Activated T-cell treated with anti-CD3 and anti-CD28 coated beads, Interleukin-2, amount 50 U/mL, for 4 hours (primary cell): ENCODE measurements at regions not wholly inside any gene's neighbourhood (a gene's known extent, or its start where the extent isn't known, plus 50 kb on each side); places are given as distances from the start of the nearest gene placed in this dataset.
"Not testable (repeated sequence)": the region's sequence is repeated elsewhere in the genome, so short reads cannot be mapped to it uniquely, and the experiment has no call there.

Experiments used
- ATAC-seq, 2 donors: fragments of 200-7000 bp; cut with Tn5 transposase; one replicate each; pipeline ENCODE4 v1.10.0; 2021
- DNase-seq: peaks from one replicate; pipeline ENCODE4 v3.0.0-alpha.2; 2020
- H3K27me3 Mint-ChIP-seq: one replicate; pipeline ENCODE4 v1.8.0; 2021; ENCODE audit warnings: low read depth, mixed read lengths
- H3K36me3 Mint-ChIP-seq: one replicate; pipeline ENCODE4 v1.8.0; 2022; ENCODE audit warnings: mixed read lengths; ENCODE audit not compliant: insufficient read depth
- H3K4me1 Mint-ChIP-seq: one replicate; pipeline ENCODE4 v1.8.0; 2021; ENCODE audit warnings: low read depth, mixed read lengths
- H3K4me3 Mint-ChIP-seq: one replicate; pipeline ENCODE4 v1.8.0; 2021; ENCODE audit warnings: mild to moderate bottlenecking, moderate library complexity, mixed read lengths
- H3K9me3 Mint-ChIP-seq: one replicate; pipeline ENCODE4 v1.8.0; 2021; ENCODE audit warnings: mixed read lengths

DNA sequence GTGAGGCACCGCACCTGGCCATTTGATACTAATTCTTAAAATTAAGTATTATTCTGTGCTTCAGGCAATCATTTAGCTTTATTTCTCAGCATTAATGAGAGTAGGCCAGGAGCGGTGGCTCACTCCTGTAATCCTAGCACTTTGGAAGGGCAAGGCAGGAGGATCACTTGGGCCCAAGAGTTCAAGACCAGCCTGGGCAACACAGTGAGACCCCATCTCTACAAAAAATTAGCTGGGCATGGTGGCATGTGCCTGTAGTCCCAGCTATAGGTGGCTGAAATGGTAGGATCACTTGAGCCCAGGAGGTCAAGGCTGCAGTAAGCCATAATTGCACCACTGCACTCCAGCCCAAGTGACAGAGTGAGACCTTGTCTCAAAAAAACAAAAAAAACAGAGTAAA is 195.3 kb upstream of the SEMA6A start:
- not testable (repeated sequence) for ATAC-seq, H3K4me1 Mint-ChIP-seq, DNase-seq, H3K36me3 Mint-ChIP-seq, H3K4me3 Mint-ChIP-seq, H3K27me3 Mint-ChIP-seq, H3K9me3 Mint-ChIP-seq

GRCh38 chr5:116769470-116769869 is 194.8 kb upstream of the SEMA6A start:
- Mint-ChIP-seq H3K9me3 (no peaks in the 10 kb centered on the region), H3K4me3 (no peak overlapping the region), H3K27me3 (no peaks in the 10 kb centered on the region), H3K4me1 (no peaks in the 10 kb centered on the region), H3K36me3 (no peaks in the 10 kb centered on the region)
- ATAC-seq (no peak), DNase-seq (no peak)

DNA sequence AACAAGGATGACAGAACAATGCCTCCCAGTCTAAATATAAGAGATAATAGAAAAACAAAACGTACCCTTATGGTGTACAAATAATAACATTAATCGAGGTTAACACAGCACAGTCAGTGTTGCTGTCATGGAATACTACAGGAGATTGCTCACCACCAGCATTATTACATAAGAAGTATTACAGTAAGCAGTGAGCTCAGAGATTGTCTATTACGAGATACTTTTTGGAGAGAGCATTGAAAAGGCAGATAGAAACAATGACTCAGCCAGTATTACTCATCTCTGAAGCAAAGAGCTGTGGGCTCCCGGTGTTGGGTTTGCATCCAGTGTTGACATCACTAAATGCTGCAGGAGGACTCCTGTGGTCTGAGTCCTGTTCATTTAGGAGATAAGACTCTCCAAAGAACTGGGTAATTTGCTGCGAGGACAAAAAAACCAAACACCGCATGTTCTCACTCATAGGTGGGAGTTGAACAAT is 191.9 kb upstream of the SEMA6A start:
- no peaks in the 10 kb centered on the region for H3K27me3 Mint-ChIP-seq
- H3K4me3 Mint-ChIP-seq, result no peak overlapping the region
- ATAC-seq (no peak), DNase-seq (no peak)
- H3K36me3 Mint-ChIP-seq, result no peaks in the 10 kb centered on the region
- no peaks in the 10 kb centered on the region for H3K9me3 Mint-ChIP-seq
- H3K4me1 Mint-ChIP-seq, result no peaks in the 10 kb centered on the region

DNA sequence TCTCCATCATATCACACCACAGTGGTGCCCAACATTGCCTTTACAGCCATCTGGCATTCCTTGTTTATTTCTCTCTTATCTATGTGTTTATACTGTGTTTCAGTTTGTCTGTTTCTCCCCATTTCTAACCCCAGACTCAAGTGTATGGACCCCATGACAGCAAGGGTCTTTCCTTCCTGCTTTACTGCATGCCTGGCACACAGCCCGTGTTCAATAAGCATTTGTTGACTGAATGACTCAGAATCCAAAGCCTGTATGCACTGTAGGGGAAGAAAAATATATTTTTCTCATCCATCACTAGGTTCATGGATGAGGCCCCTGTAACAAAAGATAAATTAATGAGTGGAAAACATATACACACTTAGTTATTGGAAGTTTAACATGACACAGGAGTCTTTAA is 190.8 kb upstream of the SEMA6A start:
- no peaks in the 10 kb centered on the region for H3K36me3 Mint-ChIP-seq
- no peak for ATAC-seq

GRCh38 chr5:116764941-116765340 is 190.3 kb upstream of the SEMA6A start:
- Mint-ChIP-seq H3K9me3 (no peaks in the 10 kb centered on the region), H3K4me1 (no peaks in the 10 kb centered on the region), H3K27me3 (no peaks in the 10 kb centered on the region), H3K4me3 (no peak overlapping the region), H3K36me3 (no peaks in the 10 kb centered on the region)
- DNase-seq (no peak), ATAC-seq (no peak)

More for the DNA sequence above, 190.8 kb upstream of the SEMA6A start:
- Mint-ChIP-seq H3K4me3 (no peak overlapping the region), H3K4me1 (no peaks in the 10 kb centered on the region), H3K9me3 (no peaks in the 10 kb centered on the region), H3K27me3 (no peaks in the 10 kb centered on the region)
- DNase-seq, result no peak

DNA sequence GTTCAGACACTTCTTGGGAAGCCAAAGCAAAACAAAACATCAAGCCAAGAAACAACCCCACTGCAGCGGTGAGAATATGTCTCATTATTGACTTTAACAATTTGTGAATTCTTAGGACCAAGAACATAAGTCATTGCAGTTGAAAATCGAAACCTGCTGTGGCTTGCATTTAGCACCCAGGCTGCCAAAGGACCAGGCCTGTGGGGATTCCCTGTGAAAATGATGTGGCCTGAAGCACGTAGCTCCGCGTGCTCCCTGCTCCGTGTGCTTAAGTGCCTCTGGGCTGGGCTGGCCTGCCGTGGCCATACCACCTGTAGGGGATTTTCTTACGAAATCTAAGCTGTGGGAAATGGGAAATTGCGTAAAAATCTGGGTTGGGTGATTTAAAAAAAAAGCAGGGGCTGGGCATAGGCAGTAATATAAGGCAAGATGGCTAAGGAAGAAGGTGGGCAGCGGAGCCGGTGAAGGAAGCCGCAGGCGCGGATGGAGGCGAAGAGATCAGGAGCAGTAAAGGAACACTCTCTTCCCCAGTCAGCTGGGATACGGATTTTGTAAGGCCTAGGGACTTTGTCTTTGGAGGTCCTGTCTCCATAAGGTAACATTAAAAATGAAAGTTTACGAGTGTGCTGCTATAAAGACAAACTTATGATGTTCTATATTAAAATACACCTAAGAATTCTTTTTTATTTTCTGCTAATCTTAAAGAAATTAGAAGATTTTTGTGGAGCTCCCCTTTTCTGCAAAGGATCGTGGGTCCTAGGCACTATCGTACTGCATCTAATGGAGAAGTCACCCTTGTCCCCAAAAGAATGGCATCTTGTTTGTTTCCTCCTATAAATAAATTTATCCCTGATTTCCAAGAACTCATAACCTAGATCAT is 189.6 kb upstream of the SEMA6A start:
- ATAC-seq (no peak), DNase-seq (no peak)
- H3K4me1 Mint-ChIP-seq, result no peaks in the 10 kb centered on the region
- no peak overlapping the region for H3K4me3 Mint-ChIP-seq
- H3K9me3 Mint-ChIP-seq, result no peaks in the 10 kb centered on the region
- H3K27me3 Mint-ChIP-seq, result no peaks in the 10 kb centered on the region
- H3K36me3 Mint-ChIP-seq, result no peaks in the 10 kb centered on the region

GRCh38 chr5:116759860-116760640 is 185.4 kb upstream of the SEMA6A start:
- Mint-ChIP-seq H3K4me1 (no peaks in the 10 kb centered on the region), H3K36me3 (no peaks in the 10 kb centered on the region), H3K27me3 (no peaks in the 10 kb centered on the region), H3K4me3 (no peak overlapping the region), H3K9me3 (no peaks in the 10 kb centered on the region)
- no peak for DNase-seq
- no peak for ATAC-seq

DNA sequence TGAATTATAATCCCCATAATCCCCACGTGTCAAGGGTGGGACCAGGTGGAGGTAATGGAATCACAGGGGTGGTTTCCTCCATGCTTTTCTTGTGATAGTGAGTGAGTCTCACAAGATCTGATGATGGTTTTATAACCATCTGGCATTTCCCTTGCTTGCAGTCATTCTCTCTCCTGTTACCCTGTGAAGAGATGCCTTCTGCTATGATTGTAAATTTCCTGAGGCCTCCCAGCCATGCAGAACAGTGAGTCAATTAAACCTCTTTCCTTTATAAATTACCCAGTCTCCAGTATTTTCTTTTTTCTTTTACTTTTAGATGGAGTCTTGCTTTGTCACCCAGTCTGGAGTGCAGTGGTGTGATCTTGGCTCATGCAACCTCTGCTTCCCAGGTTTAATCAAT is 182.7 kb upstream of the SEMA6A start:
- DNase-seq, result no peak
- no peaks in the 10 kb centered on the region for H3K9me3 Mint-ChIP-seq
- no peaks in the 10 kb centered on the region for H3K27me3 Mint-ChIP-seq
- H3K36me3 Mint-ChIP-seq, result no peaks in the 10 kb centered on the region
- H3K4me1 Mint-ChIP-seq, result no peaks in the 10 kb centered on the region
- ATAC-seq, result no peak
- no peak overlapping the region for H3K4me3 Mint-ChIP-seq

DNA sequence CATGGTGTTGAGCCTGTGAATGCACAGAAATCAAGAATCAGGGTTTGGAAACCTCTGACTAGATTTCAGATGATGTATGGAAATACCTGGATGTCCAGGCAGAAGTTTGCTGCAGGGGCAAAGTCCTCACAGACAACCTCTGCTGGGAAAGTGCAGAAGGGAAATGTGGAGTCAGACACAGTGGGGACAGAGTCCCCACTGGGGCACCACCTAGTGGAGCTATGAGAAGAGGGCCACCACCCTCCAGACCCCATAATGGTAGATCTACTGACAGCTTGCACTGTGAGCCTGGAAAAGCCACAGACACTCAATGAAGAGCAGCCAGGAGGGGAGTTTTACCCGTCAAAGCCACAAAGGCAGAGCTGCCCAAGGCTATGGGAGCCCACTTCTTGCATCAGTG is 181.9 kb upstream of the SEMA6A start:
- Mint-ChIP-seq H3K27me3 (no peaks in the 10 kb centered on the region), H3K4me1 (no peaks in the 10 kb centered on the region), H3K4me3 (no peak overlapping the region), H3K36me3 (no peaks in the 10 kb centered on the region), H3K9me3 (no peaks in the 10 kb centered on the region)
- ATAC-seq (no peak), DNase-seq (no peak)

- H3K27me3 Mint-ChIP-seq, result no peaks in the 10 kb centered on the region
- ATAC-seq (no peak), DNase-seq (no peak)
- H3K9me3 Mint-ChIP-seq, result no peaks in the 10 kb centered on the region
- H3K4me3 Mint-ChIP-seq, result no peak overlapping the region
- no peaks in the 10 kb centered on the region for H3K4me1 Mint-ChIP-seq
- no peaks in the 10 kb centered on the region for H3K36me3 Mint-ChIP-seq
Measured at GRCh38 chr5:116754556-116754955, 179.9 kb upstream of the SEMA6A start.

DNA sequence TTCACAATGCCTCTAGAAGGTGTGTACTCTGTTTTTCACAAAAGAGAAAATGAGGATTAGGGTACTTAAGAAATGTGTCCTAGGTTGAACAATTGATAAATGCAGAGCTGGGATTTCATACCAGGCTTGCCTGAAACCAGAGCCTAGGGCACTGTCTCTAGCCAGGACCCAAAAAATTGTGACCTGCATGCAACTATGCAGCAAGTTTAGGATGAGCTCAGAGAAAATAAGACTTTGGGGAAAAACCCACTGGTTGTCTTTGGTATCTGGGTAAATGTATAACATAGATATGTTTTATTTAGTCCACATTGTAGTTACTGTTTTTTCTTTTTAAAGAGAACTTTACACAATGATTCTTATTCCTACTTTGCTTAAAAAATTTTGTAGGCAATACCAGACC is 177.1 kb upstream of the SEMA6A start:
- DNase-seq (no peak), ATAC-seq (no peak)
- no peaks in the 10 kb centered on the region for H3K27me3 Mint-ChIP-seq
- no peaks in the 10 kb centered on the region for H3K36me3 Mint-ChIP-seq
- no peaks in the 10 kb centered on the region for H3K9me3 Mint-ChIP-seq
- H3K4me1 Mint-ChIP-seq, result no peaks in the 10 kb centered on the region
- no peak overlapping the region for H3K4me3 Mint-ChIP-seq

- H3K36me3 Mint-ChIP-seq, result no peaks in the 10 kb centered on the region
- ATAC-seq, result no peak
- no peaks in the 10 kb centered on the region for H3K4me1 Mint-ChIP-seq
Measured at GRCh38 chr5:116750631-116751580, 176.3 kb upstream of the SEMA6A start.

DNA sequence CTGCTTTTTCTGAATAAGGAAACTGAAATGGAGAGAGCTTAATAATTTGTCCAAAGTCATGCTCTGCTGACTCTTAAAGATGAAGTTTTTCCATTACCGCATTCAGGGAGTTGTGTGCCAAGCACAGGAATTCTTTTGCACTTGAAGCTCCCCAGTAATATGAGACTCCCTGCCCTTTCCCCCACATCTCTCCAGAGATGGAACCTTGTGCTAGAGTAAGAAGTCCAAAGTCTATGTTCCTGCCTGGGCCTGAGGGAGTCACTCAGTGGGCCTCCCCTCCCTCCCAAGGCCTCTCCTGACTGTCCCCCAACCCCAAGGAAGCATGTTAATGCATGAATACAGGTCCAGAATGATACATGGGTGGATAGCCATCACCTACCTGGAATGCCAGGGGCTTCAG is 173.3 kb upstream of the SEMA6A start:
- H3K27me3 Mint-ChIP-seq, result no peaks in the 10 kb centered on the region
- H3K4me3 Mint-ChIP-seq, result no peak overlapping the region
- peaks cover 5% of the 10 kb centered on the region for H3K9me3 Mint-ChIP-seq
- no peak for DNase-seq
- no peak for ATAC-seq
- H3K36me3 Mint-ChIP-seq, result no peaks in the 10 kb centered on the region
- no peaks in the 10 kb centered on the region for H3K4me1 Mint-ChIP-seq

More at GRCh38 chr5:116750631-116751580, 176.3 kb upstream of the SEMA6A start:
- Mint-ChIP-seq H3K4me3 (no peak overlapping the region), H3K27me3 (no peaks in the 10 kb centered on the region), H3K9me3 (no peaks in the 10 kb centered on the region)
- DNase-seq, result no peak

DNA sequence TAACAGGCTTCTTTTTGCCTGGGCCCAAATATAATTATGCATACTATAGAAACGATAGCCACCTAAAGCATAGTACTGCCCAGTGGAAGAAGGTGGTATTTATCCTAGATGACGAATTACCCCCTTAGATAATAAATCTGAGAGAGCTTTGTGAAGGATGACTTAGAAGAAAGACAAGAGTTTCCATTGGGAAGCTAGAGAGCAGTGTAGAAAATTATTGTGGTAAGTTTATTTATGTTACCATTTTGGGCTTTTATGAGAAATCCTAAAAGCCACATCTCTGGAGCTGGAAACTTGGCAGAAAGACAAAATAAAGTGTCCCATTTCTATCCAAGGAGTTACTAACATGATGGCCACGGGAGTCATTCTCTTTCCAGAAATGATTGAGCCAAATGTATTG is 172.0 kb upstream of the SEMA6A start:
- ATAC-seq, result no peak
- DNase-seq, result no peak
- Mint-ChIP-seq H3K4me1 (no peaks in the 10 kb centered on the region), H3K4me3 (no peak overlapping the region), H3K27me3 (no peaks in the 10 kb centered on the region), H3K9me3 (peaks cover 5% of the 10 kb centered on the region), H3K36me3 (no peaks in the 10 kb centered on the region)
